ENCODE measurements at regions not wholly inside any gene's neighbourhood (a gene's known extent, or its start where the extent isn't known, plus 50 kb on each side); places are given as distances from the start of the nearest gene placed in this dataset.
"Not testable (repeated sequence)": the region's sequence is repeated elsewhere in the genome, so short reads cannot be mapped to it uniquely, and the experiment has no call there.

DNA sequence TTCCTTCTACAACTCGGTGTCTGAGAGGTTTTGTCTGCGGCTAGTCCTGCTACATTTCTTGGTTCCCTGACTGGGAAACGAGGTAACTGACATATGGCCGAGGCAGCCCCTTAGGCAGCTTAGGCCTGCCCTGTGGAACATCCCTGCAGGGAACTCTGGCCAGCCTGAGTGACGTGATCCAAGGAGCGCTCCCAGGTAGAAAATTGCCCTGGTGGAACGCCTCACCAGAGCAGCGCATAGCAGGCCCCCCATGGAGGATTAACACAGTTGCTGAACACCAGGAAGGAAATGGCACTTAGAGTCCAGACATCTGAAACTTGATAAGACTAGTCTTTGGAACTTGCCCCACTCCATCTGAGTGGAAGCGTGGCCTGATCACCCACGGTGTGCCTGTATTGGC is 837.4 kb upstream of the NDST4 start:
- H3K9ac ChIP-seq: no peak overlapping the region
- H2AFZ ChIP-seq (ENCODE audit: low read depth): no peak overlapping the region
- ChIA-PET POLR2A (no interaction called here), CTCF (no interaction called here)
- no peaks in the 10 kb centered on the region for H3K9me3 ChIP-seq
- TF ChIP-seq FOXM1 (IDR thresholded peaks at IDR 0.05; ENCODE audit: low read depth) (no peak), TAF1 (IDR thresholded peaks at IDR 0.05; ENCODE audit: borderline replicate concordance, low read depth, low read length) (no peak)
- no peak overlapping the region for H3K4me2 ChIP-seq
- H3K4me1 ChIP-seq (ENCODE audit: control insufficient read depth in 1 of 2, insufficient read depth in 2 of 2, low read depth in 1 of 2, low read length in 1 of 2): no peaks in the 10 kb centered on the region
- no peaks in the 10 kb centered on the region for H3K36me3 ChIP-seq (replicated peaks in 1 of 2; ENCODE audit: control insufficient read depth in 1 of 2, insufficient read depth in 2 of 2, low read length in 1 of 2)
- no peaks in the 10 kb centered on the region for H3K79me2 ChIP-seq (ENCODE audit: insufficient read depth)
- H3F3A ChIP-seq (replicated peaks; ENCODE audit: insufficient read depth): no peaks in the 10 kb centered on the region
- no peak overlapping the region for H3K27ac ChIP-seq (ENCODE audit: low read depth in 2 of 2, low read length in 1 of 2)
- H3K9me2 ChIP-seq: no peaks in the 10 kb centered on the region
- no peaks in the 10 kb centered on the region for H3K27me3 ChIP-seq (ENCODE audit: insufficient read depth)
- WGBS (ENCODE audit: low lambda C conversion rate): 57% methylated on average over 10 of the region's 10 CpGs
- H4K20me1 ChIP-seq (ENCODE audit: insufficient read depth): no peaks in the 10 kb centered on the region
- DNase-seq: no peak
- no peak overlapping the region for H3K4me3 ChIP-seq (ENCODE audit: low read depth in 2 of 2, low read length in 1 of 2)

DNA sequence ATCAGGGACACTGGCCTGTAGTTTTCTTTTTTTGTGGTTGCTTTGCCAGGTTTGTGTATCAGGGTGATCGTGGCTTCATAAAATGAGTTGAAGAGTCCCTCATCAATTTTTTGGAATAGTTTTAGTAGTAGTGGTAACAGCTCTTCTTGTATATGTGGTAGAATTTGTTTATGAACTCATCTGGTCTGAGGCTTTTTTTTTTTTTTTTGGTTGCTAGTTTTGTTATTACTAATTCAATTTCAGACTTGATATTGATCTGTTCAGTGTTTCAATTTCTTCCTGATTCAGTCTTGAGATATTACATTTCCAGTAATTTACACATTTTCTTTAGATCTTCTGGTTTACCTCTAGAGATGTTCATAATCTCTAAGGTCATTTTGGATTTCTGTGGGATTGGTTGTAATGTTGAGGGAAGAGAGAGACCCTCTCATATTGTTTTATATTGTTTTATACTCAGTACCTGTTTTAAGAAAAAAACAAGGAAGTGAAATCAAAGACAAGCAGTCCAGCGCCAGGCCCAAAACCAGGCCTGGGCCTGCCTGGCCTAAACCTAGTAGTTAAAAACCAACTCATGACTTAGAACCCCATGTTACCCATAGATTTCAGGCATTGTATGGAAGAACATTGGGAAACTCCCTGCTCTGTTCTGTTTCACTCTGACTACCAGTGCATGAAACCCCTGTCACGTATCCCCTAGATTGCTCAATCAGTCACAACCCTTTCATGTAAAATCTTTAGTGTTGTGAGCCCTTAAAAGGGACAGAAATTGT is 836.7 kb upstream of the NDST4 start:
- H3K4me1 ChIP-seq (ENCODE audit: control insufficient read depth in 1 of 2, insufficient read depth in 2 of 2, low read depth in 1 of 2, low read length in 1 of 2); H3K9ac ChIP-seq; H3K36me3 ChIP-seq (replicated peaks in 1 of 2; ENCODE audit: control insufficient read depth in 1 of 2, insufficient read depth in 2 of 2, low read length in 1 of 2); CTCF ChIA-PET; H3K9me3 ChIP-seq; H3K4me2 ChIP-seq; POLR2A ChIA-PET; H3K9me2 ChIP-seq; H3K4me3 ChIP-seq (ENCODE audit: low read depth in 2 of 2, low read length in 1 of 2); H3K27me3 ChIP-seq (ENCODE audit: insufficient read depth); DNase-seq; H4K20me1 ChIP-seq (ENCODE audit: insufficient read depth); H3F3A ChIP-seq (replicated peaks; ENCODE audit: insufficient read depth); H3K79me2 ChIP-seq (ENCODE audit: insufficient read depth); H3K27ac ChIP-seq (ENCODE audit: low read depth in 2 of 2, low read length in 1 of 2); H2AFZ ChIP-seq (ENCODE audit: low read depth): not testable (repeated sequence)
- WGBS (ENCODE audit: low lambda C conversion rate): 34% methylated on average over 3 of the region's 3 CpGs

DNA sequence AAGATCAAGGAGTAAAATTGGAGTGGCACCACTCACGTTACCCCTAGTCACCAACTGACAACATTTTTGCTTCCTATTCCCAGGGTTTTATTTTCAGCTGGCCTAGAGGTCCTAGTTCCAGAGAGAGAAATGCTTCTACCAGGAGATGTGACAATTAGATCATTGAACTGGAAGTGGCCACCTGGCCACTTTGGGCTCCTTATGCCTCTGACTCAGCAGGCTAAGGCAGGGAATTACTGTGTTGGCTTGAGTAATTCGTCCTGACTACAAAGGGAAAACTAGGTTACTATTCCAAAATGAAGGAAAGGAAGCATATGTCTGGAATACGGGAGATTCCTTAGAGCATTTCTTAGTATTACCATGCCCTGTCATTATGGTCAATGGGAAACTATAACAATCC is 831.6 kb upstream of the NDST4 start:
- no peak overlapping the region for H3K27ac ChIP-seq (ENCODE audit: low read depth in 2 of 2, low read length in 1 of 2)
- H3K4me1 ChIP-seq (ENCODE audit: control insufficient read depth in 1 of 2, insufficient read depth in 2 of 2, low read depth in 1 of 2, low read length in 1 of 2): no peaks in the 10 kb centered on the region
- H3K9me3 ChIP-seq: no peaks in the 10 kb centered on the region; the same call in 1 of the 2 replicates
- H3K79me2 ChIP-seq (ENCODE audit: insufficient read depth): no peaks in the 10 kb centered on the region
- no peak overlapping the region for H3K4me3 ChIP-seq (ENCODE audit: low read depth in 2 of 2, low read length in 1 of 2)
- H3K9ac ChIP-seq: no peak overlapping the region
- H3K4me2 ChIP-seq: no peak overlapping the region
- ChIA-PET POLR2A (no interaction called here), CTCF (no interaction called here)
- H3K27me3 ChIP-seq (ENCODE audit: insufficient read depth): no peaks in the 10 kb centered on the region
- H3F3A ChIP-seq (replicated peaks; ENCODE audit: insufficient read depth): no peaks in the 10 kb centered on the region
- WGBS (ENCODE audit: low lambda C conversion rate): 22% methylated on average over 3 of the region's 3 CpGs
- H4K20me1 ChIP-seq (ENCODE audit: insufficient read depth): no peaks in the 10 kb centered on the region
- no peak for TF ChIP-seq NFIC (IDR thresholded peaks at IDR 0.05; ENCODE audit: borderline replicate concordance)
- TF ChIP-seq, protein P1, sequence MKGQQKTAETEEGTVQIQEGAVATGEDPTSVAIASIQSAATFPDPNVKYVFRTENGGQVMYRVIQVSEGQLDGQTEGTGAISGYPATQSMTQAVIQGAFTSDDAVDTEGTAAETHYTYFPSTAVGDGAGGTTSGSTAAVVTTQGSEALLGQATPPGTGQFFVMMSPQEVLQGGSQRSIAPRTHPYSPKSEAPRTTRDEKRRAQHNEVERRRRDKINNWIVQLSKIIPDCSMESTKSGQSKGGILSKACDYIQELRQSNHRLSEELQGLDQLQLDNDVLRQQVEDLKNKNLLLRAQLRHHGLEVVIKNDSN (IDR thresholded peaks at IDR 0.05; ENCODE audit: borderline replicate concordance, low read depth): no peak
- TF ChIP-seq GABPA (IDR thresholded peaks at IDR 0.05; ENCODE audit: low read depth): no peak
- TF ChIP-seq RAD21 (IDR thresholded peaks at IDR 0.05; ENCODE audit: low read length): no peak
- TF ChIP-seq, protein P2, sequence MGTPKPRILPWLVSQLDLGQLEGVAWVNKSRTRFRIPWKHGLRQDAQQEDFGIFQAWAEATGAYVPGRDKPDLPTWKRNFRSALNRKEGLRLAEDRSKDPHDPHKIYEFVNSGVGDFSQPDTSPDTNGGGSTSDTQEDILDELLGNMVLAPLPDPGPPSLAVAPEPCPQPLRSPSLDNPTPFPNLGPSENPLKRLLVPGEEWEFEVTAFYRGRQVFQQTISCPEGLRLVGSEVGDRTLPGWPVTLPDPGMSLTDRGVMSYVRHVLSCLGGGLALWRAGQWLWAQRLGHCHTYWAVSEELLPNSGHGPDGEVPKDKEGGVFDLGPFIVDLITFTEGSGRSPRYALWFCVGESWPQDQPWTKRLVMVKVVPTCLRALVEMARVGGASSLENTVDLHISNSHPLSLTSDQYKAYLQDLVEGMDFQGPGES (IDR thresholded peaks at IDR 0.05; ENCODE audit: low read depth, low read length): no peak
- TF ChIP-seq TEAD4 (IDR thresholded peaks at IDR 0.05; ENCODE audit: borderline replicate concordance, insufficient read depth): no peak
- TF ChIP-seq, protein P3, sequence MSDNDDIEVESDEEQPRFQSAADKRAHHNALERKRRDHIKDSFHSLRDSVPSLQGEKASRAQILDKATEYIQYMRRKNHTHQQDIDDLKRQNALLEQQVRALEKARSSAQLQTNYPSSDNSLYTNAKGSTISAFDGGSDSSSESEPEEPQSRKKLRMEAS (IDR thresholded peaks at IDR 0.05; ENCODE audit: low read depth): no peak
- no peak for TF ChIP-seq FOXJ3 (CRISPR knock-in tag; IDR thresholded peaks at IDR 0.05)
- TF ChIP-seq EZH2phosphoT487 (IDR thresholded peaks at IDR 0.05; ENCODE audit: borderline replicate concordance, low read depth): no peak
- TF ChIP-seq MXI1 (IDR thresholded peaks at IDR 0.05; ENCODE audit: low read depth, low read length): no peak
- TF ChIP-seq FOXM1 (IDR thresholded peaks at IDR 0.05; ENCODE audit: low read depth): no peak
- TF ChIP-seq RFX5 (IDR thresholded peaks at IDR 0.05; ENCODE audit: low read length): no peak
- TF ChIP-seq, protein P4, sequence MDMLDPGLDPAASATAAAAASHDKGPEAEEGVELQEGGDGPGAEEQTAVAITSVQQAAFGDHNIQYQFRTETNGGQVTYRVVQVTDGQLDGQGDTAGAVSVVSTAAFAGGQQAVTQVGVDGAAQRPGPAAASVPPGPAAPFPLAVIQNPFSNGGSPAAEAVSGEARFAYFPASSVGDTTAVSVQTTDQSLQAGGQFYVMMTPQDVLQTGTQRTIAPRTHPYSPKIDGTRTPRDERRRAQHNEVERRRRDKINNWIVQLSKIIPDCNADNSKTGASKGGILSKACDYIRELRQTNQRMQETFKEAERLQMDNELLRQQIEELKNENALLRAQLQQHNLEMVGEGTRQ (IDR thresholded peaks at IDR 0.05; ENCODE audit: borderline replicate concordance, low read depth, low read length): no peak
- H3K9me2 ChIP-seq: no peaks in the 10 kb centered on the region
- no peaks in the 10 kb centered on the region for H3K36me3 ChIP-seq (replicated peaks in 1 of 2; ENCODE audit: control insufficient read depth in 1 of 2, insufficient read depth in 2 of 2, low read length in 1 of 2)
- no peak overlapping the region for H2AFZ ChIP-seq (ENCODE audit: low read depth)
- no peak for DNase-seq
